Osteocyte (in vitro differentiated cells): ENCODE measurements at regions not wholly inside any gene's neighbourhood (a gene's known extent, or its start where the extent isn't known, plus 50 kb on each side); places are given as distances from the start of the nearest gene placed in this dataset.

ENCODE experiments used
- DNase-seq: peaks from one replicate; pipeline ENCODE4 v3.0.0; 2021; ENCODE audit warnings: mixed read lengths; ENCODE audit not compliant: unreplicated experiment; ENCODE audit errors: extremely low spot score
- H3K27ac Mint-ChIP-seq: one replicate; pipeline ENCODE4 v1.8.0; 2021; ENCODE audit warnings: mild to moderate bottlenecking, mixed read lengths; ENCODE audit not compliant: unreplicated experiment
- H3K27me3 Mint-ChIP-seq: one replicate; pipeline ENCODE4 v1.8.0; 2021; ENCODE audit warnings: mixed read lengths; ENCODE audit not compliant: unreplicated experiment
- H3K36me3 Mint-ChIP-seq: one replicate; pipeline ENCODE4 v1.8.0; 2021; ENCODE audit warnings: mixed read lengths; ENCODE audit not compliant: unreplicated experiment
- H3K4me1 Mint-ChIP-seq: one replicate; pipeline ENCODE4 v1.8.0; 2021; ENCODE audit warnings: mixed read lengths; ENCODE audit not compliant: unreplicated experiment
- H3K4me3 Mint-ChIP-seq: one replicate; pipeline ENCODE4 v1.8.0; 2021; ENCODE audit warnings: mild to moderate bottlenecking, moderate library complexity, mixed read lengths; ENCODE audit not compliant: unreplicated experiment
- H3K9me3 Mint-ChIP-seq: one replicate; pipeline ENCODE4 v1.8.0; 2021; ENCODE audit warnings: mixed read lengths; ENCODE audit not compliant: unreplicated experiment
- CTCF ChIP-seq: fragments of 200-600 bp; sonication (generic); IDR thresholded peaks from 2 replicates; pipeline ENCODE4 v1.5.0; 2021; ENCODE audit warnings: antibody characterized with exemption, mild to moderate bottlenecking, moderate library complexity

- TF ChIP-seq CTCF = no peak
- no peak for DNase-seq
- Mint-ChIP-seq H3K9me3 (peaks cover 7% of the 10 kb centered on the region), H3K27me3 (no peaks in the 10 kb centered on the region), H3K4me3 (no peak overlapping the region), H3K4me1 (peaks cover 8% of the 10 kb centered on the region), H3K36me3 (no peaks in the 10 kb centered on the region), H3K27ac (no peak overlapping the region)
Observed at GRCh38 chr4:65918212-65918611, 247.9 kb upstream of the EPHA5 start.

GRCh38 chr4:65917486-65917885, 247.2 kb upstream of the EPHA5 start:
- Mint-ChIP-seq H3K27ac (no peak overlapping the region), H3K9me3 (peaks cover 7% of the 10 kb centered on the region), H3K4me1 (peaks cover 8% of the 10 kb centered on the region), H3K27me3 (no peaks in the 10 kb centered on the region), H3K4me3 (no peak overlapping the region), H3K36me3 (no peaks in the 10 kb centered on the region)
- DNase-seq = no peak
- TF ChIP-seq CTCF = no peak

GRCh38 chr4:65911720-65912119, 241.4 kb upstream of the EPHA5 start:
- no peak overlapping the region for H3K4me3 Mint-ChIP-seq
- no peak for DNase-seq
- H3K36me3 Mint-ChIP-seq = no peaks in the 10 kb centered on the region
- peaks cover 1% of the 10 kb centered on the region for H3K9me3 Mint-ChIP-seq
- no peaks in the 10 kb centered on the region for H3K27me3 Mint-ChIP-seq
- H3K4me1 Mint-ChIP-seq = peaks cover 7% of the 10 kb centered on the region
- H3K27ac Mint-ChIP-seq = no peak overlapping the region
- TF ChIP-seq CTCF = no peak

GRCh38 chr4:65893957-65894755, 223.9 kb upstream of the EPHA5 start:
- Mint-ChIP-seq H3K9me3 (peaks cover 10% of the 10 kb centered on the region), H3K27me3 (no peaks in the 10 kb centered on the region), H3K4me3 (no peak overlapping the region), H3K27ac (peak overlapping the region; percentile 15), H3K36me3 (no peaks in the 10 kb centered on the region), H3K4me1 (peaks cover 27% of the 10 kb centered on the region)
- no peak for DNase-seq
- TF ChIP-seq CTCF = no peak

GRCh38 chr4:65893271-65893670, 223.0 kb upstream of the EPHA5 start:
- H3K4me1 Mint-ChIP-seq = peaks cover 27% of the 10 kb centered on the region

More at GRCh38 chr4:65893271-65893670, 223.0 kb upstream of the EPHA5 start:
- Mint-ChIP-seq H3K36me3 (no peaks in the 10 kb centered on the region), H3K9me3 (peaks cover 10% of the 10 kb centered on the region), H3K27me3 (no peaks in the 10 kb centered on the region), H3K4me3 (no peak overlapping the region), H3K27ac (peak overlapping the region; percentile 2)
- DNase-seq = no peak
- no peak for TF ChIP-seq CTCF
